Nucleus accumbens (tissue), 56 donors: ENCODE measurements at regions not wholly inside any gene's neighbourhood (a gene's known extent, or its start where the extent isn't known, plus 50 kb on each side); places are given as distances from the start of the nearest gene placed in this dataset.
A peak's percentile ranks its signal among the peaks of the same experiment; 100 is the strongest.

Experiments
- DNase-seq, 56 donors: peaks; one replicate each; lab custom pipeline; 2025; lab: John Stamatoyannopoulos, UW

DNA sequence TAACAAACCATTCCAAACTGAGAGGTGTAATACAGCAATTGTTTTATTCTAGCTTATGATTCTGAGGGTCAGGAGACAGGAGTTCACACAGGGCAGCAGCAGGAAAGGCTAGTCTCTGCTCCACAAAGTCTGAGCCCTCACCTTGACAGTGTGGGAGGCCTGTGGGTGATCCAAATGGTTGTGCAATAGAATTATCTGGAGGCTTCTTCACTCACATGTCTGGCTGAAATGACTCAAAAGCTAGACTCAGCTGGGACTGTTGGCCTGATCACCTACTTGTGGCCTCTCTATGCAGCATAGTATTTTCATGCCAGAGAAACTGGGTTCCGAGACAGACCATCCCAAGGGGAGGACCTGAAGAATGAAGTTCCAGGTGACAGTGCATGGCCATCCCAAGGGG is 233.9 kb upstream of the UBE2E2 start:
- DNase-seq = no peak

- DNase-seq = no peak
Measured at GRCh38 chr3:22971497-22971896, 231.6 kb upstream of the UBE2E2 start.

GRCh38 chr3:22977042-22977441 is 226.1 kb upstream of the UBE2E2 start:
- DNase-seq = no peak

- no peak for DNase-seq
Measured at GRCh38 chr3:22977650-22978289, 225.4 kb upstream of the UBE2E2 start.

- no peak for DNase-seq
Measured at GRCh38 chr3:22979581-22979980, 223.5 kb upstream of the UBE2E2 start.

- no peak for DNase-seq
Measured at GRCh38 chr3:22980346-22980745, 222.8 kb upstream of the UBE2E2 start.

- DNase-seq = no peak
Measured at GRCh38 chr3:22981166-22981565, 222.0 kb upstream of the UBE2E2 start.

- no peak for DNase-seq
Measured at GRCh38 chr3:22981861-22982260, 221.3 kb upstream of the UBE2E2 start.

DNA sequence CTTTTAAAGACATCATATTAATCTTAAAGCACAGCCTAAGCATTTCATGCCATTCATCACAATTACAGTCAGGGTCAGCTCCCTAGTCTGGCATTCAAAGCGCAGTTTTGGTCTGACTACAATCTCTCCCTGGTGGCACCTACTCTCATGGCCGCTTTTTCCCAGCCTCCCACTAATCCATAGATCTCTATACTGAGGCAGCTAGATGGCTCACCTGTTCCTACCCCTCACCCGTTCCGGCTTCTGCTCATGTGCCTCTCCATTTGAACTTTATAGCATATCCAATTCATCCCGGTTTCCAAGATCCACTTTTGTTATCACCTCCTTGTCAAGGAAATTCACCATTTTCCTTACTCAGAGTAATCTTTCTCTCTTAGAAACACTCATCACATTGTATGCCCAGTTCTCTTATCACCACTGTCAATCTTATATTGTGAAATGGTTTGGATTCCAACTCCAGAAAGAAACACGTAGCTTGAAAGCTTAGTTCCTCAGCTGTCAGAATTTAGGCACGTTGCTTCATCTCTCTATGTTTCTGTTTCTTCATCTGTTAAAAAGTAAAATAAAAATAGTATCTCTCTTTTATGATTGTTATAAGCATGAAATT is 220.0 kb upstream of the UBE2E2 start:
- no peak for DNase-seq

DNA sequence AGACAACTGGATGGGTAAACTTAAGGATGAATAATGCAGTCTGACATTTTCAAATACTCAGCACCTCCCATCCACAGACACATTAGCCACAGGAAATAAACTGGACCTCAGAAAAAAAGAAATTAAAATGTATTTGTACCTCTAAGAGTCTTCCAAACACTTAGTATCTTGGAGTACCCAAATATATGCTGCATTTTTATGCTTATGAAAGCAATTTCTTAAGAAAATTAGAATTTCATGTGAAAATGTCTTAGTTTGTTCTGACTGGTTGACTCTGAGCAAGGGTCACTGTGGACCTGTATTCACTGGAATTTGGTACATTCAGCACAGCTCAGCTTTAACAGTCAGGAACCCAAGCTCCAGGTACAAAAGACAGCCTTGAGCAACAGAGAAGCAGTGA is 216.2 kb upstream of the UBE2E2 start:
- no peak for DNase-seq

DNA sequence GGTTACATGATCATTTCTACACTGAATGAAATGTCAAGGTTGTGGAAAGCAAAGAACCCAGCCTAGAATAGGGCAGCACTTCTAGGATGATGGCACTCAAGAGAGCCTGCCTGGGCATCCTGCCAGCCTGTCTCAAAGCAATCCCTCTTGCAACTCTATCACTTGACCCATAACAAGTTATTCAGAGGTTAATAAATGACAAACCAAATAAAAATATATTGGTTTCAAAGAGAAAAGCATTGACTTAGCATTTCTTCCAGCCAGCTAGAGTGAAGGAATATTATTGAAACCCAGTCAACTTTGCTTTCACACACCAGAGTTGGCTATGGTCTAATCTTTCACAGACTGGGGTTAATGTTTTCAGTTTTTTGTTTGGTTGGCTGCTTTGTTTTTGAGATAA is 214.6 kb upstream of the UBE2E2 start:
- DNase-seq = no peak

- no peak for DNase-seq
Measured at GRCh38 chr3:22989716-22990115, 213.4 kb upstream of the UBE2E2 start.

GRCh38 chr3:22990291-22991200 is 212.6 kb upstream of the UBE2E2 start:
- no peak for DNase-seq

- DNase-seq = no peak
Measured at GRCh38 chr3:22994781-22995180, 208.3 kb upstream of the UBE2E2 start.

- no peak for DNase-seq
Measured at GRCh38 chr3:22996920-22997571, 206.1 kb upstream of the UBE2E2 start.

GRCh38 chr3:23000371-23000770 is 202.8 kb upstream of the UBE2E2 start:
- DNase-seq = no peak

GRCh38 chr3:23002151-23002550 is 201.0 kb upstream of the UBE2E2 start:
- no peak for DNase-seq

DNA sequence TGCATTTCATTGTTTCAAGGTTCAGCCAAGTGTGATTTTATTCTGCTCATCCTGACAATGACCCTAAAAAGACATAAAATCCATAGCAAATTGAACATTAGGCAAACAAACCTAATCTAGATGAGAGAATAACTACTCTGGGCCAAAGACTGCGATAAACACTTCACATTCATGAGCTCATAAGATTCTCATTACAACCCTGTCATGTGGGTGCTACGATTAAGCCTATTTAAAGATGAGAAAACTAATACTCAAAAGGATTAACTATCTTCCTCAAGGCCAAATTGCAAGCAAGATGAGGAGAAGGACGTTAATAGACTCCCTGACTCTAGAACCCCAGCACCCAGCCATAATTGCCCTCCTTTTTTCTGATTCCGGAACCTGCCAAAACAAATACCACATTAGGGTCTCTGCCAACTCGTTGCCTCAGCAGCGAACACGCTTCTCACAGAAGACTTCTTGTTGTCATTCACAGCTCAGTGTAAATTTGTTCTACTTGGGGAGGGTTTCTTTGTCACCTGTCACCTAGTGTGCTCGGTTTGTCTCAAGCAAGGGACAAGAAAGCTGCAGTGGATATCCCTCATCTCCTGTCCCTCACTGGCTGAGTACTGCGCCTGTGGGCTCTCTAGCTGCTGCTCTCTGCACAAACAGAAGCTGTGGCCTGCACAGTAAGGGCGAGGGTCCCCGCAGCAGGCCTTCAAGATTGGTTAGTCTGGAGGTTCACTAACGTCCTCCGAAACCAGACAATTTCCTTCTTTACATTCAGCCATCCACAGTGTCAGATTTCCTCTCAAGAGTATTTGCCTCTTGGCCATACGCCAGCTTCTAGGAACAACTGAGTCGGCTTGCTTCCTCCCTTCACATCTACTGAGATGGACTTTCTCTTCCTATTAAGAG is 200.0 kb upstream of the UBE2E2 start:
- peak in 14 of 56 donors; percentile 3 to 54 (median 10) for DNase-seq

GRCh38 chr3:23003733-23004046 is 199.4 kb upstream of the UBE2E2 start:
- DNase-seq = no peak

DNA sequence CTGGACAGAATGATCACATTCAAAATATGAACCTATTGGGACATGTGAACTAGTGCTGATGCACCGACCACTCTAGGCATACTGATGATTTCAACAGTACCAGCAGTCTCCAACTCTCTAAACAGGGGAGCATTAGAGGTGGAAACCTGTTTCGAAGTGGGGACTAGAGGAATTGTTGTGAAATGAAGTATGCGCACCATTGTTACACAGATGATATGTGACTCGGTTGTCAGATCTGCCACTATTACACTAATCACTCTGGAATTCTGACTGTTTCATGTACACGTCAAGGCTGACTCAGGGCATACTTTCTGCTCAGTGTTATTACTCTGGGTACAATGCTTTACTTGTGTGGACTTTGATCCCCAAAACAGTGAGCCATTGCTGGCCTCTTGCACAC is 198.2 kb upstream of the UBE2E2 start:
- no peak for DNase-seq
